ENCODE measurements at regions not wholly inside any gene's neighbourhood (a gene's known extent, or its start where the extent isn't known, plus 50 kb on each side); places are given as distances from the start of the nearest gene placed in this dataset.

GRCh38 chr1:72355899-72356298, 73.6 kb upstream of the NEGR1 start:
- TF ChIP-seq POLR2A (IDR thresholded peaks at IDR 0.05) = no peak
- TF ChIP-seq EP300 (IDR thresholded peaks at IDR 0.05) = no peak
- TF ChIP-seq CTCF (IDR thresholded peaks at IDR 0.05) = no peak
- no peak for TF ChIP-seq POLR2AphosphoS5 (IDR thresholded peaks at IDR 0.05)
- intact Hi-C loops (cut with DNase I; ENCODE audit: low total_unique reads) = no loop called here
- H3K4me3 ChIP-seq = no peak overlapping the region
- no peak for DNase-seq
- no peaks in the 10 kb centered on the region for H3K27me3 ChIP-seq
- H3K4me1 ChIP-seq = no peaks in the 10 kb centered on the region
- no peaks in the 10 kb centered on the region for H3K9me3 ChIP-seq
- no peaks in the 10 kb centered on the region for H3K36me3 ChIP-seq
- 91 to 97% (median 95%) methylated on average over 3 of the region's 3 CpGs for WGBS, 5 donors
- H3K27ac ChIP-seq = no peak overlapping the region

DNA sequence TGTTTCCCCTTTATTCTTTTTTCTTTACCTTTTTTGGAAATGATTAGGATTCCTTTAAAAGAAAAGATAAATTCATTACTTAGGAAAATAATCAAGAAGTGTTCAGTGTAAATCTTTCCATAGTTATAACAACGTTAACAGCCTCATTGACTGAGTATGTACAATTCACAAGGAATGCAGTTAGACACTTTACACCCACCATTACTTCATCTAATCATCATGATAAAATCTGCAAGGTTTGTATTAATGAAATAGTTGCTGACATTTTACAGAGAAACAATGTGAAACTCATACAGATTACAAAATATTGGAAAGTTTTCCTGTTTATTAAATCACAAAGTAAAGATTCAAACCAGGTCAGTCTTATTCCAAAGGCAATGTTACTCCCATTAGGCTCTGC, 59.3 kb upstream of the NEGR1 start:
- DNase-seq = no peak
- Histone ChIP-seq H3K4me3 (no peak overlapping the region), H3K36me3 (no peaks in the 10 kb centered on the region), H3K4me1 (no peaks in the 10 kb centered on the region), H3K27me3 (no peaks in the 10 kb centered on the region), H3K27ac (no peak overlapping the region), H3K9me3 (peaks cover 0 to 10% (median 0%) of the 10 kb centered on the region in 4 donors)
- WGBS, 5 donors = 12 to 43% (median 37%) methylated on average over 1 of the region's 1 CpG; no CpG with 5 or more reads in 1 of the 5 donors
- intact Hi-C loops (cut with DNase I; ENCODE audit: low total_unique reads) = no loop called here
- no peak for TF ChIP-seq EP300 (IDR thresholded peaks at IDR 0.05)
- TF ChIP-seq POLR2A (IDR thresholded peaks at IDR 0.05) = no peak
- TF ChIP-seq CTCF (IDR thresholded peaks at IDR 0.05) = no peak
- no peak for TF ChIP-seq POLR2AphosphoS5 (IDR thresholded peaks at IDR 0.05)

DNA sequence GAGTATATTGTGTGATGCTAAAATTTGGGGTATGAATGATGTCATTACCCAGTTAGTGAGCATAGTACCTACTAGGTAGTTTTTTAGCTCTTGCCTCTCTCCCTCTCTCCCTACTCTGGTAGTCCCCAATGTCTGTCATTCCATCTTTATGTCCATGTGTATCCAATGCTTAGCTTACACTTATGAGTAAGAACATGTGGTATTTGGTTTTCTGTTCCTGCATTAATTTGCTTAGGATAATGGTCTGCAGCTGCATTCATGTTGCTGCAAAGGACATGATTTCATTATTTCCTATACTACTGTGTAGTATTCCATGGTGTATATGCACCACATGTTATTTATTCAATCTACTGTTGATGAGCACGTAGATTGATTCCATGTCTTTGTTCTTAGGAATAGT, 54.4 kb upstream of the NEGR1 start:
- TF ChIP-seq CTCF (IDR thresholded peaks at IDR 0.05) = no peak
- TF ChIP-seq POLR2AphosphoS5 (IDR thresholded peaks at IDR 0.05) = no peak
- no peak for TF ChIP-seq POLR2A (IDR thresholded peaks at IDR 0.05)
- no peak for TF ChIP-seq EP300 (IDR thresholded peaks at IDR 0.05)
- H3K27me3 ChIP-seq = no peaks in the 10 kb centered on the region
- no peaks in the 10 kb centered on the region for H3K36me3 ChIP-seq
- H3K4me3 ChIP-seq = no peak overlapping the region
- intact Hi-C loops (cut with DNase I; ENCODE audit: low total_unique reads) = no loop called here
- no peak overlapping the region for H3K27ac ChIP-seq
- peaks cover 0 to 10% (median 0%) of the 10 kb centered on the region in 4 donors for H3K9me3 ChIP-seq
- H3K4me1 ChIP-seq = no peaks in the 10 kb centered on the region
- no peak for DNase-seq
- 86 to 92% (median 88%) methylated on average over 1 of the region's 1 CpG; no CpG with 5 or more reads in 1 of the 5 donors for WGBS, 5 donors

Small RNA genes in the stretch of these regions (small RNA-seq; reads per million reads assigned to genes)
- gene RN7SKP19 (0 reads per million in 4 donors), gene RNA5SP50 (0 reads per million in 4 donors), gene RNU4ATAC8P (0 reads per million in 4 donors), gene RNU6-1246P (0 reads per million in 4 donors)
